ENCODE measurements at regions not wholly inside any gene's neighbourhood (a gene's known extent, or its start where the extent isn't known, plus 50 kb on each side); places are given as distances from the start of the nearest gene placed in this dataset.

DNA sequence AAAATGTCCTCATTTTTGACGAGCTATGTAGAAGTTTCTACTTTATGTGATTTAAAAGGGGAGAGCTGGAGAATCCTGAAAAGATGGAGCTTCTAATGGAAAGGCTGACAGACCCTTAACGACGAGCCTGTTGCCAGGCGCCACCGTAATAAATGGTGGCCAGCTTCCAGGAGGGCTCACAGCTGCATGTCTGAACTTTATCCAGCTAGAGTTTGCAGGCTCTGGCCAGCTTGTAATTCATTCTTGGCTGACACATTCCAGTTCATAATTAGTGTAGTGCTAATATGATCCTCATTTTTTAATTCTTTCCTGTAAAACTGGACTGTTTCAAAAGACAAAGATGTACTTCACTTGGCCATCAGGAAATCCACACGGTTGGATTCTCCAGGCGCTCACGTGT, 246.7 kb downstream of the GAS1 start:
- TF ChIP-seq, protein P1, sequence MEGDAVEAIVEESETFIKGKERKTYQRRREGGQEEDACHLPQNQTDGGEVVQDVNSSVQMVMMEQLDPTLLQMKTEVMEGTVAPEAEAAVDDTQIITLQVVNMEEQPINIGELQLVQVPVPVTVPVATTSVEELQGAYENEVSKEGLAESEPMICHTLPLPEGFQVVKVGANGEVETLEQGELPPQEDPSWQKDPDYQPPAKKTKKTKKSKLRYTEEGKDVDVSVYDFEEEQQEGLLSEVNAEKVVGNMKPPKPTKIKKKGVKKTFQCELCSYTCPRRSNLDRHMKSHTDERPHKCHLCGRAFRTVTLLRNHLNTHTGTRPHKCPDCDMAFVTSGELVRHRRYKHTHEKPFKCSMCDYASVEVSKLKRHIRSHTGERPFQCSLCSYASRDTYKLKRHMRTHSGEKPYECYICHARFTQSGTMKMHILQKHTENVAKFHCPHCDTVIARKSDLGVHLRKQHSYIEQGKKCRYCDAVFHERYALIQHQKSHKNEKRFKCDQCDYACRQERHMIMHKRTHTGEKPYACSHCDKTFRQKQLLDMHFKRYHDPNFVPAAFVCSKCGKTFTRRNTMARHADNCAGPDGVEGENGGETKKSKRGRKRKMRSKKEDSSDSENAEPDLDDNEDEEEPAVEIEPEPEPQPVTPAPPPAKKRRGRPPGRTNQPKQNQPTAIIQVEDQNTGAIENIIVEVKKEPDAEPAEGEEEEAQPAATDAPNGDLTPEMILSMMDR (conservative IDR thresholded peaks at IDR 0.05 in 1 of 2, IDR thresholded peaks at IDR 0.05 in 1 of 2; ENCODE audit: low read depth in 1 of 2, low read length in 2 of 2): no peak
- TF ChIP-seq EZH2 (IDR thresholded peaks at IDR 0.05; ENCODE audit: low read length, missing control alignments): no peak

All from fibroblast of lung (primary cell).